Neural cell (in vitro differentiated cells): ENCODE measurements at regions not wholly inside any gene's neighbourhood (a gene's known extent, or its start where the extent isn't known, plus 50 kb on each side); places are given as distances from the start of the nearest gene placed in this dataset.

ENCODE experiments used
- H2AFZ ChIP-seq: fragments of 200-600, 300-800 bp; sonication (generic), shearing (Covaris generic); 2 replicates; pipeline ENCODE4 v1.6.0; 2014; ENCODE audit warnings: low read depth, mild to moderate bottlenecking, antibody characterized with exemption, low read length, moderate library complexity
- H3F3A ChIP-seq: fragments of 200-600 bp; shearing (Covaris generic); 2 replicates; pipeline ENCODE4 v1.6.1; 2016; ENCODE audit warnings: mild to moderate bottlenecking, moderate library complexity, mixed read lengths, antibody characterized with exemption, low read length; ENCODE audit not compliant: insufficient read depth, poor library complexity, severe bottlenecking
- H3K27ac ChIP-seq: fragments of 200-600, 300-800 bp; sonication (generic), shearing (Covaris generic); 2 replicates; pipeline ENCODE4 v1.5.1; 2014; ENCODE audit warnings: mild to moderate bottlenecking, low read length, moderate library complexity
- H3K27me3 ChIP-seq: fragments of 300-800, 200-600 bp; sonication (generic), shearing (Covaris generic); 2 replicates; pipeline ENCODE4 v1.6.0; 2014; ENCODE audit warnings: mild to moderate bottlenecking, low read depth, low read length, moderate library complexity; ENCODE audit not compliant: insufficient read depth
- H3K36me3 ChIP-seq: fragments of 300-800, 200-600 bp; sonication (generic), shearing (Covaris generic); 2 replicates; pipeline ENCODE4 v1.5.1; 2014; ENCODE audit warnings: mild to moderate bottlenecking, antibody characterized with exemption, low read length, moderate library complexity; ENCODE audit not compliant: insufficient read depth
- H3K4me2 ChIP-seq: fragments of 300-800, 200-600 bp; sonication (generic), shearing (Covaris generic); 2 replicates; pipeline ENCODE4 v1.6.0; 2014; ENCODE audit warnings: mild to moderate bottlenecking, low read length
- H3K4me3 ChIP-seq: fragments of 300-800, 200-600 bp; sonication (generic), shearing (Covaris generic); 2 replicates; pipeline ENCODE4 v1.5.1; 2014; ENCODE audit warnings: mild to moderate bottlenecking, low read length, moderate library complexity
- H3K79me2 ChIP-seq: fragments of 200-600 bp; shearing (Covaris generic); replicated peaks from 2 replicates; pipeline ENCODE4 v1.6.0; 2014; ENCODE audit warnings: mild to moderate bottlenecking, low read length, moderate library complexity; ENCODE audit not compliant: insufficient read depth
- H3K9ac ChIP-seq: fragments of 300-800, 200-600 bp; sonication (generic), shearing (Covaris generic); 2 replicates; pipeline ENCODE4 v1.6.1; 2016; ENCODE audit warnings: mild to moderate bottlenecking, low read length, mixed read lengths
- H3K9me2 ChIP-seq: fragments of 200-600 bp; shearing (Covaris generic); 2 replicates; pipeline ENCODE4 v1.6.1; 2016; ENCODE audit warnings: mild to moderate bottlenecking, low read length, mixed read lengths; ENCODE audit not compliant: insufficient read depth
- H3K9me3 ChIP-seq: fragments of 200-600, 300-800 bp; sonication (generic), shearing (Covaris generic); 2 replicates; pipeline ENCODE4 v1.6.1; 2016; ENCODE audit warnings: mild to moderate bottlenecking, mixed run types, low read length, moderate library complexity, mixed read lengths
- H4K20me1 ChIP-seq: fragments of 200-600 bp; shearing (Covaris generic); 2 replicates; pipeline ENCODE4 v1.6.1; 2016; ENCODE audit warnings: mild to moderate bottlenecking, mixed run types; ENCODE audit not compliant: insufficient read depth
- CTCF ChIP-seq: fragments of 450-650 bp; IDR thresholded peaks from 2 replicates; pipeline ENCODE4 v1.5.1; 2014; ENCODE audit warnings: antibody characterized with exemption, mild to moderate bottlenecking, moderate library complexity; ENCODE audit not compliant: poor library complexity, severe bottlenecking
- EP300 ChIP-seq: fragments of 450-650 bp; conservative IDR thresholded peaks from 2 replicates; pipeline ENCODE4 v1.6.1; 2014; ENCODE audit warnings: antibody characterized with exemption, mild to moderate bottlenecking, moderate library complexity; ENCODE audit not compliant: poor library complexity, severe bottlenecking
- EZH2 ChIP-seq: fragments of 200-600, 300-800 bp; shearing (Covaris generic), sonication (generic); IDR thresholded peaks from 2 replicates; pipeline ENCODE4 v1.6.1; 2014; ENCODE audit warnings: antibody characterized with exemption, low read length, borderline replicate concordance, mild to moderate bottlenecking; ENCODE audit not compliant: insufficient read depth, poor library complexity, severe bottlenecking
- MXI1 ChIP-seq: fragments of 450-650 bp; conservative IDR thresholded peaks from 2 replicates; pipeline ENCODE4 v1.6.1; 2014; ENCODE audit warnings: antibody characterized with exemption, mild to moderate bottlenecking; ENCODE audit not compliant: poor library complexity, severe bottlenecking
- POLR2AphosphoS5 ChIP-seq: IDR thresholded peaks from 2 replicates; pipeline ENCODE4 v1.6.1; 2012
- RAD21 ChIP-seq: fragments of 450-650 bp; conservative IDR thresholded peaks from 2 replicates; pipeline ENCODE4 v1.6.1; 2014; ENCODE audit warnings: antibody characterized with exemption, mild to moderate bottlenecking, moderate library complexity
- SMC3 ChIP-seq: fragments of 450-650 bp; conservative IDR thresholded peaks from 2 replicates; pipeline ENCODE4 v1.6.1; 2014; ENCODE audit warnings: antibody characterized with exemption, mild to moderate bottlenecking, moderate library complexity; ENCODE audit not compliant: poor library complexity
- TAF1 ChIP-seq: IDR thresholded peaks from 2 replicates; pipeline ENCODE4 v1.6.1; 2012; ENCODE audit warnings: low read depth
- TF ChIP-seq, protein P1 (sequence below): IDR thresholded peaks from 2 replicates; pipeline ENCODE4 v1.6.1; 2012; ENCODE audit warnings: borderline replicate concordance

DNA sequence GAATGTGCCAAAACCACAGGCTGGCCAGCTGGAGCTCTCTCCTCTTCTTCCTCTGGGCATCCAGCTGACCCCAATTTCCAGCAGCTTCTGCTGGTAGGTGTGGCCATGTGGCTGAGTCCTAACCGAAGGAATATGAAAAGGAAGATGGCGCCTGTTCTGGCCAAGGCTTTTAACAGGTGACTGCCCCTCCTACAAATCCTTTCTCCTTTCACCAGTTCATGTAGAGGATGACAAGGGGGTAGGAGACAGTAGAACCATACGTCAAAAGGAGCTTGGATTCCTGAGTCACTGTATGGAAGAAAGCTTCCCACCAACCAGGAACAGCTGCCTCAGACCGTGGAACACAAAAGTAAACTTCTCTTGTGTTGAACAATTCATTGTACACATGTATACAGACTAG lies 316.7 kb upstream of the IGF1R start:
- TF ChIP-seq POLR2AphosphoS5 (no peak), SMC3 (no peak), EP300 (no peak), MXI1 (no peak), EZH2 (no peak), RAD21 (no peak), CTCF (no peak)
- Histone ChIP-seq H3K9ac (no peak overlapping the region), H3F3A (no peaks in the 10 kb centered on the region), H3K79me2 (no peaks in the 10 kb centered on the region), H3K36me3 (no peaks in the 10 kb centered on the region), H3K9me2 (no peaks in the 10 kb centered on the region), H3K27ac (no peak overlapping the region), H2AFZ (no peak overlapping the region), H3K9me3 (no peaks in the 10 kb centered on the region), H3K4me3 (no peak overlapping the region), H4K20me1 (no peaks in the 10 kb centered on the region), H3K4me2 (no peak overlapping the region), H3K27me3 (no peaks in the 10 kb centered on the region)

GRCh38 chr15:98333251-98333650 lies 315.1 kb upstream of the IGF1R start:
- Histone ChIP-seq H3K36me3 (no peaks in the 10 kb centered on the region), H3K9me2 (no peaks in the 10 kb centered on the region), H3K4me2 (no peak overlapping the region), H3K9me3 (no peaks in the 10 kb centered on the region), H4K20me1 (no peaks in the 10 kb centered on the region), H3K27me3 (no peaks in the 10 kb centered on the region), H3F3A (no peaks in the 10 kb centered on the region), H2AFZ (no peak overlapping the region), H3K27ac (no peak overlapping the region), H3K9ac (no peak overlapping the region), H3K79me2 (no peaks in the 10 kb centered on the region), H3K4me3 (no peak overlapping the region)
- TF ChIP-seq SMC3, result no peak
- no peak for TF ChIP-seq CTCF
- no peak for TF ChIP-seq EZH2
- TF ChIP-seq RAD21, result no peak
- no peak for TF ChIP-seq POLR2AphosphoS5
- TF ChIP-seq, protein P1, sequence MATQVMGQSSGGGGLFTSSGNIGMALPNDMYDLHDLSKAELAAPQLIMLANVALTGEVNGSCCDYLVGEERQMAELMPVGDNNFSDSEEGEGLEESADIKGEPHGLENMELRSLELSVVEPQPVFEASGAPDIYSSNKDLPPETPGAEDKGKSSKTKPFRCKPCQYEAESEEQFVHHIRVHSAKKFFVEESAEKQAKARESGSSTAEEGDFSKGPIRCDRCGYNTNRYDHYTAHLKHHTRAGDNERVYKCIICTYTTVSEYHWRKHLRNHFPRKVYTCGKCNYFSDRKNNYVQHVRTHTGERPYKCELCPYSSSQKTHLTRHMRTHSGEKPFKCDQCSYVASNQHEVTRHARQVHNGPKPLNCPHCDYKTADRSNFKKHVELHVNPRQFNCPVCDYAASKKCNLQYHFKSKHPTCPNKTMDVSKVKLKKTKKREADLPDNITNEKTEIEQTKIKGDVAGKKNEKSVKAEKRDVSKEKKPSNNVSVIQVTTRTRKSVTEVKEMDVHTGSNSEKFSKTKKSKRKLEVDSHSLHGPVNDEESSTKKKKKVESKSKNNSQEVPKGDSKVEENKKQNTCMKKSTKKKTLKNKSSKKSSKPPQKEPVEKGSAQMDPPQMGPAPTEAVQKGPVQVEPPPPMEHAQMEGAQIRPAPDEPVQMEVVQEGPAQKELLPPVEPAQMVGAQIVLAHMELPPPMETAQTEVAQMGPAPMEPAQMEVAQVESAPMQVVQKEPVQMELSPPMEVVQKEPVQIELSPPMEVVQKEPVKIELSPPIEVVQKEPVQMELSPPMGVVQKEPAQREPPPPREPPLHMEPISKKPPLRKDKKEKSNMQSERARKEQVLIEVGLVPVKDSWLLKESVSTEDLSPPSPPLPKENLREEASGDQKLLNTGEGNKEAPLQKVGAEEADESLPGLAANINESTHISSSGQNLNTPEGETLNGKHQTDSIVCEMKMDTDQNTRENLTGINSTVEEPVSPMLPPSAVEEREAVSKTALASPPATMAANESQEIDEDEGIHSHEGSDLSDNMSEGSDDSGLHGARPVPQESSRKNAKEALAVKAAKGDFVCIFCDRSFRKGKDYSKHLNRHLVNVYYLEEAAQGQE, result no peak
- TF ChIP-seq TAF1, result no peak
- no peak for TF ChIP-seq MXI1
- no peak for TF ChIP-seq EP300
